Thoracic aorta (tissue), 2 donors: ENCODE measurements at regions not wholly inside any gene's neighbourhood (a gene's known extent, or its start where the extent isn't known, plus 50 kb on each side); places are given as distances from the start of the nearest gene placed in this dataset.
A peak's percentile ranks its signal among the peaks of the same experiment; 100 is the strongest.

Source experiments
- ATAC-seq: fragments of 150-250 bp; one replicate; pipeline ENCODE4 v1.8.0; 2017; ENCODE audit warnings: low read depth; ENCODE audit not compliant: insufficient number of reproducible peaks, low FRiP score
- DNase-seq: peaks from one replicate; pipeline ENCODE4 v3.0.0-alpha.2; 2020; ENCODE audit warnings: low spot score
- H3K27ac ChIP-seq, 2 donors: fragments of 200-600 bp; sonication (generic); 1 replicate in 1 of 2; 2 replicates in 1 of 2; pipeline ENCODE4 v1.5.1; 2016; ENCODE audit warnings: mild to moderate bottlenecking in 2 of 2, moderate library complexity in 2 of 2
- H3K27me3 ChIP-seq: fragments of 200-600 bp; sonication (generic); replicated peaks from 2 replicates; pipeline ENCODE4 v1.6.0; 2016; ENCODE audit warnings: mild to moderate bottlenecking; ENCODE audit not compliant: insufficient read depth
- H3K36me3 ChIP-seq: fragments of 200-600 bp; sonication (generic); one replicate; pipeline ENCODE4 v1.5.1; 2016
- H3K4me1 ChIP-seq, 2 donors: fragments of 200-600 bp; sonication (generic); 1 replicate in 1 of 2; 2 replicates in 1 of 2; pipeline versions ENCODE4 v1.5.1 to v1.6.0; 2016; ENCODE audit warnings: low read depth in 2 of 2, mild to moderate bottlenecking in 1 of 2; ENCODE audit not compliant: control insufficient read depth in 1 of 2
- H3K4me3 ChIP-seq: fragments of 200-600 bp; sonication (generic); 2 replicates; pipeline ENCODE4 v1.5.1; 2016; ENCODE audit warnings: mild to moderate bottlenecking
- H3K9me3 ChIP-seq: fragments of 200-600 bp; sonication (generic); 2 replicates; pipeline ENCODE4 v1.5.1; 2016
- TF ChIP-seq, protein P1 (sequence below): fragments of 200-600 bp; sonication (generic); IDR thresholded peaks from one replicate; pipeline ENCODE4 v1.5.1; 2019; ENCODE audit warnings: antibody characterized with exemption

DNA sequence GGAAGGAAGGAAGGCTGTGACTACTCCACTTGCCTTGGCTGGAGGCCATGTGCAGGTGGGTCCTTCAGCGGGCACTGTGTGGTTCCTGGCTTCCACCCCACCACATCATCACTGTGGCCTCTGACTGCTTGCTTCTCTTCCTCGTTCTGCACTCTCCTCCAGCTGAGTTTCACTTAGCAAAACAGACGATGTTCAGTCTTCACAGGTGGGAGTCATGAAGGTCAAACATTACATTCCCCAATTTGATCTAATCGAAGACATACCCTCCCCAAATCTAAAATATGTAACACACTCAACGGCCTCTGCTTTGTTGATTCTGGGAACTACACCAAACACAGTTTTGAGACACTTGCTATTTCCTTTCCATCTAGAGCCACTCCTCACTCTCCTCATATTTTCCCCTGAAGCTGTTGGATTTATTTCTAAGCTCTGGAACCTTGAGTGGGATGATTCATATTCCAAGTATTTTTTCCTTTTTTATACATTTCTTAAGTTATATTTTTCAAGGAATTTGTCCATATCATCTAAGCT, 132.5 kb upstream of the FOXA2 start:
- no peaks in the 10 kb centered on the region for H3K36me3 ChIP-seq
- no peak for ATAC-seq
- DNase-seq = no peak
- TF ChIP-seq, protein P1, sequence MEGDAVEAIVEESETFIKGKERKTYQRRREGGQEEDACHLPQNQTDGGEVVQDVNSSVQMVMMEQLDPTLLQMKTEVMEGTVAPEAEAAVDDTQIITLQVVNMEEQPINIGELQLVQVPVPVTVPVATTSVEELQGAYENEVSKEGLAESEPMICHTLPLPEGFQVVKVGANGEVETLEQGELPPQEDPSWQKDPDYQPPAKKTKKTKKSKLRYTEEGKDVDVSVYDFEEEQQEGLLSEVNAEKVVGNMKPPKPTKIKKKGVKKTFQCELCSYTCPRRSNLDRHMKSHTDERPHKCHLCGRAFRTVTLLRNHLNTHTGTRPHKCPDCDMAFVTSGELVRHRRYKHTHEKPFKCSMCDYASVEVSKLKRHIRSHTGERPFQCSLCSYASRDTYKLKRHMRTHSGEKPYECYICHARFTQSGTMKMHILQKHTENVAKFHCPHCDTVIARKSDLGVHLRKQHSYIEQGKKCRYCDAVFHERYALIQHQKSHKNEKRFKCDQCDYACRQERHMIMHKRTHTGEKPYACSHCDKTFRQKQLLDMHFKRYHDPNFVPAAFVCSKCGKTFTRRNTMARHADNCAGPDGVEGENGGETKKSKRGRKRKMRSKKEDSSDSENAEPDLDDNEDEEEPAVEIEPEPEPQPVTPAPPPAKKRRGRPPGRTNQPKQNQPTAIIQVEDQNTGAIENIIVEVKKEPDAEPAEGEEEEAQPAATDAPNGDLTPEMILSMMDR = no peak
- peak overlapping the region; percentile 33 for H3K4me3 ChIP-seq
- H3K27ac ChIP-seq = peak overlapping the region; percentile 7 to 66
- no peaks in the 10 kb centered on the region for H3K9me3 ChIP-seq
- no peaks in the 10 kb centered on the region for H3K27me3 ChIP-seq
- peaks cover 19 to 21% of the 10 kb centered on the region in 2 donors for H3K4me1 ChIP-seq

DNA sequence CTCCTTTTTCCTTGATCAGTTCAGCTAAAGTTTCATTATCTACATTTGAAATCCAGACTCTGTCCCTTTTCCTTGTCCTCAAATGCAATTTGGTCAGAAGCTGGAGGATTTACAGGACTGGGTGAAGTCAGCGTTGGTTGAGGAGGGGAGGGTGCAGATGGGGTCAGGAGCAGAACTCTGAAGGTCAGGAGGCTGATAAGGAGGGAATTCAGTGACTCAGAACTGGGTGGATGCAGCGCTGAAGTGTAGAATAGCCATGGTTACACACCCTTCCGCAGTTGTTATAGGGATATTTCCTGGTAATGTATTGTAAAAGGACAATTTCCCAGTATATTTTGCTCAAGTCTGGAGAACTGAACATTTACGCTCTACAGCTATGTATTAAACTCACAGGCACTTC, 133.1 kb upstream of the FOXA2 start:
- ATAC-seq (peak; percentile 40), DNase-seq (no peak)
- no peaks in the 10 kb centered on the region for H3K27me3 ChIP-seq
- H3K4me1 ChIP-seq = peaks cover 19 to 21% of the 10 kb centered on the region in 2 donors
- H3K4me3 ChIP-seq = no peak overlapping the region
- peak overlapping the region in 1 of 2 donors; percentile 66 for H3K27ac ChIP-seq
- TF ChIP-seq, protein P1 = no peak
- H3K9me3 ChIP-seq = no peaks in the 10 kb centered on the region
- no peaks in the 10 kb centered on the region for H3K36me3 ChIP-seq

DNA sequence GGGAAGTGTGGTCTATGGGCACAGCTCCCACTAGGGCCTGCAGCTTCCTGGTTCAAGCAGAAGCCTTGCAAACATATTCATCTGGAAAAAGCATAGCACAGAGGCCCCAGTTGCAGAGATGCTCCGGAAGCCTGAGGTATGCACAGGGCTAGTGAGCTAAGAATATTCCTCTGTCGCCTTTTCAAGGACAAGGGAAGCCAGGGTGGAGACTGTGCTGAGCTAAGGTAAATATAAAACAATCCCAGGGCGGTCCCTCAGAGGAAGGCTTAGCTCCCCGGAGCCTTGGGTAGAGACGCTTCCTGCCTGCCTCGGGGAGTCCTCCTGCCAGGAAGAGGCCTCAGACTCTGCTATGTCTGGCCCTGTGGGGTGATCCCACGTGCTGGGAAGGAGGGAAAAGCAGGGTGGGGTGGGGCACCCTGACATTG, 134.8 kb upstream of the FOXA2 start:
- no peak for ATAC-seq

DNA sequence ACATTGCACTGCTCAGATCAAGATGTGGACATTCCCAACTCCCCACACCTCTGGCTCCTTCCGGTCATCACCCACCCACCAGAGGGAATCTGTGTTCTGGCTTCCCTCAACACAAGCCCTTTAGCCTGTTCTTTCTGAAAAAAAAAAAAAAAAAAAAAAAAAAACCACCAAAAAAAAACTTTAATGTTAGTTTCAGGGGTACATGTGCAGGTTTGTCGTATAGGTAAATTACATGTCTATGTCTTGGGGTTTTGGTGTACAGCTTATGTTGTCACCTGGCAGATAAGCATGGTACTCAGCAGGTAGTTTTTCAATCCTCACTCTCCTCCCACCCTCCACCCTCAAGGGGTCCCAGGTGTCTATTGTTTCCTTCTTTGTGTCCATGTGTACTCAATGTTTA, 135.8 kb upstream of the FOXA2 start:
- H3K9me3 ChIP-seq = no peaks in the 10 kb centered on the region
- DNase-seq (no peak), ATAC-seq (no peak)
- H3K4me1 ChIP-seq = peaks cover 19 to 21% of the 10 kb centered on the region in 2 donors
- no peak overlapping the region for H3K27ac ChIP-seq
- no peaks in the 10 kb centered on the region for H3K27me3 ChIP-seq
- TF ChIP-seq, protein P1 = no peak
- no peaks in the 10 kb centered on the region for H3K36me3 ChIP-seq
- no peak overlapping the region for H3K4me3 ChIP-seq

More for the DNA sequence above, 134.8 kb upstream of the FOXA2 start:
- Histone ChIP-seq H3K36me3 (no peaks in the 10 kb centered on the region), H3K4me1 (peaks cover 19 to 21% of the 10 kb centered on the region in 2 donors), H3K4me3 (no peak overlapping the region), H3K27ac (no peak overlapping the region), H3K9me3 (no peaks in the 10 kb centered on the region), H3K27me3 (no peaks in the 10 kb centered on the region)
- TF ChIP-seq, protein P1 = no peak
- no peak for DNase-seq

DNA sequence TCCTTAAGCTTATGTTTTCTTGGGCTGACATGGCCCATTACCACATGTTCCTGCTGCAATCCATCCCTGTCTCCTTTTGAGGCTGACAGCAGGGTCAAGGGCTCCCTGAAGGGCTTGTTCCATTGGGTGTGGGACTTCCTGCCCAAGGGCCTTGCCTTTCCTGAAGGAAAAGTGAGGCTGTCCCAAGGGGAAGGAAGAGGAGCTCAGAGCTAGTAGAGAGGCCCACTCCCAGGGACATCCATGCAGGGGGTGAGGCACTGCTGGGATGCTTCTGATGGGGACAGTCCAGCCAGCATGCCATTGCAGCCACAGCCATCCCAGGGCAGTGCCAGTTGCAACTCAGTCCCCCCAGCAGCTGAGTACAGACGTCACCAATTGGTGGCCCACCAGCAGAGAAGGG, 138.4 kb upstream of the FOXA2 start:
- ATAC-seq (no peak), DNase-seq (no peak)
- TF ChIP-seq, protein P1 = no peak
- no peak overlapping the region for H3K27ac ChIP-seq
- no peaks in the 10 kb centered on the region for H3K27me3 ChIP-seq
- no peaks in the 10 kb centered on the region for H3K9me3 ChIP-seq
- H3K36me3 ChIP-seq = no peaks in the 10 kb centered on the region
- peaks cover under 1 to 1% of the 10 kb centered on the region in 2 donors for H3K4me1 ChIP-seq
- H3K4me3 ChIP-seq = no peak overlapping the region
